Keratinocyte (primary cell): ENCODE measurements at regions not wholly inside any gene's neighbourhood (a gene's known extent, or its start where the extent isn't known, plus 50 kb on each side); places are given as distances from the start of the nearest gene placed in this dataset.

Experiments
- DNase-seq: peaks from one replicate; pipeline ENCODE4 v3.0.0-alpha.2; 2011; ENCODE audit warnings: low read depth, missing footprints, low spot score
- FAIRE-seq: peaks from 2 replicates; lab custom pipeline; 2011; peaks lifted over from hg19 to GRCh38; lab: Jason Lieb, UNC
- H2AFZ ChIP-seq: 2 replicates; pipeline ENCODE4 v1.6.0; 2012; ENCODE audit warnings: low read length, control low read depth, inconsistent platforms; ENCODE audit not compliant: control insufficient read depth
- H3K27ac ChIP-seq: 2 replicates; pipeline ENCODE4 v1.5.1; 2011; ENCODE audit warnings: low read length; ENCODE audit not compliant: control insufficient read depth, insufficient read depth
- H3K27me3 ChIP-seq: 3 replicates; pipeline ENCODE4 v1.6.0; 2011; ENCODE audit warnings: low read length; ENCODE audit not compliant: control insufficient read depth, insufficient read depth; ENCODE audit errors: extremely low read depth
- H3K36me3 ChIP-seq, 2 experiments: 2 replicates in 1 of 2; 3 replicates in 1 of 2; pipeline ENCODE4 v1.5.1; 2011; ENCODE audit warnings: low read length in 2 of 2, mild to moderate bottlenecking in 1 of 2; ENCODE audit not compliant: control insufficient read depth in 2 of 2, insufficient read depth in 2 of 2; ENCODE audit errors: extremely low read depth in 1 of 2
- H3K4me1 ChIP-seq: 3 replicates; pipeline ENCODE4 v1.5.1; 2011; ENCODE audit warnings: low read length; ENCODE audit not compliant: control insufficient read depth, insufficient read depth; ENCODE audit errors: extremely low read depth
- H3K4me2 ChIP-seq: 3 replicates; pipeline ENCODE4 v1.6.0; 2011; ENCODE audit warnings: low read depth, low read length; ENCODE audit not compliant: control insufficient read depth, insufficient read depth; ENCODE audit errors: extremely low read depth
- H3K4me3 ChIP-seq, 3 experiments: fragments of 200-600 bp in 1 of 3; sonication (generic) in 1 of 3; 2 replicates in 2 of 3; 3 replicates in 1 of 3; pipeline ENCODE4 v1.5.1; 2011 to 2016; ENCODE audit warnings: low read length in 3 of 3, mild to moderate bottlenecking in 3 of 3, control low read depth in 2 of 3, inconsistent platforms in 1 of 3, low read depth in 1 of 3, mixed read lengths in 1 of 3, mixed run types in 1 of 3, moderate library complexity in 1 of 3; ENCODE audit not compliant: control insufficient read depth in 2 of 3, insufficient read depth in 2 of 3; ENCODE audit errors: extremely low read depth in 1 of 3
- H3K79me2 ChIP-seq: 2 replicates; pipeline ENCODE4 v1.6.0; 2012; ENCODE audit warnings: low read length; ENCODE audit not compliant: control insufficient read depth, insufficient read depth
- H3K9ac ChIP-seq: 3 replicates; pipeline ENCODE4 v1.6.0; 2011; ENCODE audit warnings: low read length; ENCODE audit not compliant: control insufficient read depth, insufficient read depth; ENCODE audit errors: extremely low read depth
- H3K9me1 ChIP-seq: 3 replicates; pipeline ENCODE4 v1.6.0; 2011; ENCODE audit warnings: low read length; ENCODE audit not compliant: control insufficient read depth, insufficient read depth; ENCODE audit errors: extremely low read depth
- H3K9me3 ChIP-seq: 2 replicates; pipeline ENCODE4 v1.5.1; 2012; ENCODE audit warnings: low read depth, low read length; ENCODE audit not compliant: control insufficient read depth
- H4K20me1 ChIP-seq: 3 replicates; pipeline ENCODE4 v1.6.0; 2011; ENCODE audit warnings: low read length; ENCODE audit not compliant: control insufficient read depth, insufficient read depth; ENCODE audit errors: extremely low read depth
- EZH2 ChIP-seq: IDR thresholded peaks from one replicate; pipeline ENCODE4 v1.6.1; 2012; ENCODE audit warnings: inconsistent platforms, mild to moderate bottlenecking, low read length, moderate library complexity
- dilution Hi-C: fragments of 300-500 bp; cut with MboI; formaldehyde crosslinking; loops from one replicate; pipeline ENCODE4 v1.7.0; 2020; ENCODE audit warnings: low sequenced_read_pairs; ENCODE audit not compliant: extremely low pct_ligation_motif_present
- TF ChIP-seq, protein P1 (sequence below), 3 experiments: IDR thresholded peaks in 1 of 3; conservative IDR thresholded peaks in 1 of 3; optimal IDR thresholded peaks in 1 of 3; 2 replicates in 2 of 3; 3 replicates in 1 of 3; pipeline versions ENCODE3 to v1.5.1; 2011; ENCODE audit warnings: low read length in 3 of 3, mild to moderate bottlenecking in 3 of 3, moderate library complexity in 2 of 3, control low read depth in 1 of 3, inconsistent platforms in 1 of 3; ENCODE audit not compliant: insufficient read depth in 2 of 3; ENCODE audit errors: extremely low read depth in 1 of 3

- H3K36me3 ChIP-seq: no peaks in the 10 kb centered on the region
These were observed 475.0 kb downstream of the GABRG1 start for GRCh38 chr4:45648846-45649245.

GRCh38 chr4:45647823-45648222 is 476.0 kb downstream of the GABRG1 start:
- no peak for DNase-seq
- no peak overlapping the region for H3K9ac ChIP-seq
- H3K36me3 ChIP-seq: no peaks in the 10 kb centered on the region
- no peaks in the 10 kb centered on the region for H3K79me2 ChIP-seq
- no peak for TF ChIP-seq EZH2
- TF ChIP-seq, protein P1, sequence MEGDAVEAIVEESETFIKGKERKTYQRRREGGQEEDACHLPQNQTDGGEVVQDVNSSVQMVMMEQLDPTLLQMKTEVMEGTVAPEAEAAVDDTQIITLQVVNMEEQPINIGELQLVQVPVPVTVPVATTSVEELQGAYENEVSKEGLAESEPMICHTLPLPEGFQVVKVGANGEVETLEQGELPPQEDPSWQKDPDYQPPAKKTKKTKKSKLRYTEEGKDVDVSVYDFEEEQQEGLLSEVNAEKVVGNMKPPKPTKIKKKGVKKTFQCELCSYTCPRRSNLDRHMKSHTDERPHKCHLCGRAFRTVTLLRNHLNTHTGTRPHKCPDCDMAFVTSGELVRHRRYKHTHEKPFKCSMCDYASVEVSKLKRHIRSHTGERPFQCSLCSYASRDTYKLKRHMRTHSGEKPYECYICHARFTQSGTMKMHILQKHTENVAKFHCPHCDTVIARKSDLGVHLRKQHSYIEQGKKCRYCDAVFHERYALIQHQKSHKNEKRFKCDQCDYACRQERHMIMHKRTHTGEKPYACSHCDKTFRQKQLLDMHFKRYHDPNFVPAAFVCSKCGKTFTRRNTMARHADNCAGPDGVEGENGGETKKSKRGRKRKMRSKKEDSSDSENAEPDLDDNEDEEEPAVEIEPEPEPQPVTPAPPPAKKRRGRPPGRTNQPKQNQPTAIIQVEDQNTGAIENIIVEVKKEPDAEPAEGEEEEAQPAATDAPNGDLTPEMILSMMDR (optimal IDR thresholded peaks at IDR 0.05 in 1 of 3, IDR thresholded peaks at IDR 0.05 in 1 of 3, conservative IDR thresholded peaks at IDR 0.05 in 1 of 3; ENCODE audit: extremely low read depth in 1 of 3, insufficient read depth in 2 of 3, low read length in 3 of 3): no peak
- H3K27me3 ChIP-seq: no peaks in the 10 kb centered on the region
- H3K4me3 ChIP-seq: no peak overlapping the region
- peaks cover 2% of the 10 kb centered on the region for H3K9me3 ChIP-seq
- no peak for FAIRE-seq
- H3K27ac ChIP-seq: no peak overlapping the region
- no peaks in the 10 kb centered on the region for H3K4me1 ChIP-seq
- dilution Hi-C loops: no loop called here
- no peaks in the 10 kb centered on the region for H3K9me1 ChIP-seq
- H4K20me1 ChIP-seq: no peaks in the 10 kb centered on the region
- no peak overlapping the region for H2AFZ ChIP-seq
- no peak overlapping the region for H3K4me2 ChIP-seq

More at GRCh38 chr4:45648846-45649245, 475.0 kb downstream of the GABRG1 start:
- FAIRE-seq (no peak), DNase-seq (no peak)
- no peak overlapping the region for H3K9ac ChIP-seq
- H3K4me3 ChIP-seq: no peak overlapping the region
- TF ChIP-seq, protein P1 (optimal IDR thresholded peaks at IDR 0.05 in 1 of 3, IDR thresholded peaks at IDR 0.05 in 1 of 3, conservative IDR thresholded peaks at IDR 0.05 in 1 of 3; ENCODE audit: extremely low read depth in 1 of 3, insufficient read depth in 2 of 3, low read length in 3 of 3): no peak
- no peak for TF ChIP-seq EZH2
- dilution Hi-C loops: no loop called here
- no peaks in the 10 kb centered on the region for H3K79me2 ChIP-seq
- H4K20me1 ChIP-seq: no peaks in the 10 kb centered on the region
- H3K4me2 ChIP-seq: no peak overlapping the region
- no peaks in the 10 kb centered on the region for H3K4me1 ChIP-seq
- H3K27me3 ChIP-seq: no peaks in the 10 kb centered on the region
- no peaks in the 10 kb centered on the region for H3K9me1 ChIP-seq
- H3K27ac ChIP-seq: no peak overlapping the region
- H2AFZ ChIP-seq: no peak overlapping the region
- peaks cover 2% of the 10 kb centered on the region for H3K9me3 ChIP-seq
